ENCODE measurements at regions not wholly inside any gene's neighbourhood (a gene's known extent, or its start where the extent isn't known, plus 50 kb on each side); places are given as distances from the start of the nearest gene placed in this dataset.

- DNase-seq (ENCODE audit: low spot score in 2 of 2) (no peak), ATAC-seq (ENCODE audit: low read depth) (no peak)
- Mint-ChIP-seq H3K4me3 (no peak overlapping the region), H3K27me3 (no peaks in the 10 kb centered on the region), H3K36me3 (no peaks in the 10 kb centered on the region), H3K4me1 (no peaks in the 10 kb centered on the region), H3K27ac (no peak overlapping the region), H3K9me3 (no peaks in the 10 kb centered on the region)
Measured at GRCh38 chr9:80883826-80884579, 805.3 kb downstream of the TLE1 start.

DNA sequence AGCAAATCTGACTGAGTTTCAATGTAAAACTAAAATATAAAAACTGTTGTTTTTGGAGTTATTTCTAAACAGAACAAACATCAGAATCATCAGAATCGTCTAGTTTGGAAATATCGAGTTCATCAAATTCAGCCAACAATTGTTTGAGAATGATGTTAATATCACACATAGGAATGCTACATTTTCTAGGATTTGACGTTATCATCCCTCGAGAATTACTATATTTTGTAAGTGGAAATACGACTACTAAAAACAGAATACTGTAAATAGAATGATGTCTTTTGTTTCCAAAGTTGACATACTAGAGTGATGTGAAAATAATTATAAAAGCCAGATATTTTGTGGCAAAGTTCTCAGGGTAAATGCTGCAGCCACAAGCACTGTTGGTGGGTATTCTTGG, 805.9 kb downstream of the TLE1 start:
- H3K9me3 Mint-ChIP-seq = no peaks in the 10 kb centered on the region
- no peak overlapping the region for H3K27ac Mint-ChIP-seq
- no peaks in the 10 kb centered on the region for H3K27me3 Mint-ChIP-seq
- H3K36me3 Mint-ChIP-seq = no peaks in the 10 kb centered on the region
- H3K4me3 Mint-ChIP-seq = no peak overlapping the region
- no peak for DNase-seq (ENCODE audit: low spot score in 2 of 2)
- ATAC-seq (ENCODE audit: low read depth) = no peak
- H3K4me1 Mint-ChIP-seq = no peaks in the 10 kb centered on the region

GRCh38 chr9:80881940-80882339, 807.4 kb downstream of the TLE1 start:
- no peak overlapping the region for H3K27ac Mint-ChIP-seq
- no peaks in the 10 kb centered on the region for H3K36me3 Mint-ChIP-seq
- H3K4me1 Mint-ChIP-seq = no peaks in the 10 kb centered on the region
- ATAC-seq (ENCODE audit: low read depth) (no peak), DNase-seq (ENCODE audit: low spot score in 2 of 2) (no peak)
- H3K4me3 Mint-ChIP-seq = no peak overlapping the region
- H3K9me3 Mint-ChIP-seq = no peaks in the 10 kb centered on the region
- no peaks in the 10 kb centered on the region for H3K27me3 Mint-ChIP-seq

GRCh38 chr9:80881320-80881719, 808.0 kb downstream of the TLE1 start:
- no peak for ATAC-seq (ENCODE audit: low read depth)
- peaks cover 2% of the 10 kb centered on the region for H3K36me3 Mint-ChIP-seq

GRCh38 chr9:80878556-80878955, 810.8 kb downstream of the TLE1 start:
- H3K27ac Mint-ChIP-seq = no peak overlapping the region
- H3K4me1 Mint-ChIP-seq = no peaks in the 10 kb centered on the region
- no peak overlapping the region for H3K4me3 Mint-ChIP-seq
- no peak for DNase-seq (ENCODE audit: low spot score in 2 of 2)
- no peak for ATAC-seq (ENCODE audit: low read depth)
- H3K36me3 Mint-ChIP-seq = peaks cover 2% of the 10 kb centered on the region
- H3K9me3 Mint-ChIP-seq = peaks cover 3% of the 10 kb centered on the region
- no peaks in the 10 kb centered on the region for H3K27me3 Mint-ChIP-seq

More at GRCh38 chr9:80881320-80881719, 808.0 kb downstream of the TLE1 start:
- no peak overlapping the region for H3K4me3 Mint-ChIP-seq
- no peaks in the 10 kb centered on the region for H3K9me3 Mint-ChIP-seq
- H3K4me1 Mint-ChIP-seq = no peaks in the 10 kb centered on the region
- DNase-seq (ENCODE audit: low spot score in 2 of 2) = no peak
- H3K27ac Mint-ChIP-seq = no peak overlapping the region
- H3K27me3 Mint-ChIP-seq = no peaks in the 10 kb centered on the region

DNA sequence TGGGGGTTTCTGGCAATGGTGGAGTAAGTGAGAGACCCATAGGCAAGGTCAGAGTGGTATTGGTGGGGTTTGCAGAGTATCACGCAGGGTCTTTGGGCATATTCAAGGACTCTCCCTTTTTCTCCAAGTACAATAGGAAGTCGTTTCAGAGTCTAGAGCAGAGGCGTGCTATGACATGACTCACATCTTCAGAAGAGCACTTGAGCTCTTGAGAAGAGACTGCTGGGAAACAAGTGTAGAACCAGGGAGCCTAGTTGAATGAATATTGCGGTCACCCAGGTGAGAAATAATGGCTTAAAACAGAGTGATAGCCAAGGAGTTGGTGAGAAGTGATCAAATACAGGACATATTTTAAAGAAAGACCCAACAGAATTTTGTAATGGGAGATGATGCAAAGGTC, 813.4 kb downstream of the TLE1 start:
- Mint-ChIP-seq H3K27ac (no peak overlapping the region), H3K27me3 (no peaks in the 10 kb centered on the region), H3K9me3 (peaks cover 3% of the 10 kb centered on the region), H3K4me3 (no peak overlapping the region), H3K36me3 (peaks cover 2% of the 10 kb centered on the region), H3K4me1 (no peaks in the 10 kb centered on the region)
- no peak for DNase-seq (ENCODE audit: low spot score in 2 of 2)
- ATAC-seq (ENCODE audit: low read depth) = no peak

DNA sequence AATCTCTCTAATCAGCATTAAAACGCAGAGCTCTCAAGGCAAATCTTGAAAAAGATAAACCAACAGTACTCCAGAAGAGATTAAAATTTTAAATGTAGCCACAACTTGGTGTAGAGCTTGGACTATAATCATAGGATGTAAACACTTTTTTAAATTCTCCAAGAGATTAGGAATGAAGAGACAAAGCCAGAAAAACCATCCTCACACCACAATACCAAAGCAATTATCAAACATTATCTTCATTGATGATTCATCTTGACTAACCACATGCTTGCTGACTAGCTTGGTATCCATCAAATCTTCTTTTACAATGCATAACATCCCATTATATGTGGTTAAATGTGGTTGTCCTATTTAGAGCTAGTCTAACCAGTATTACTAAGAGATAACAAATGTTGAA, 815.1 kb downstream of the TLE1 start:
- Mint-ChIP-seq H3K36me3 (peaks cover 2% of the 10 kb centered on the region), H3K27ac (no peak overlapping the region), H3K9me3 (peaks cover 3% of the 10 kb centered on the region), H3K4me1 (no peaks in the 10 kb centered on the region), H3K4me3 (no peak overlapping the region), H3K27me3 (no peaks in the 10 kb centered on the region)
- DNase-seq (ENCODE audit: low spot score in 2 of 2) (no peak), ATAC-seq (ENCODE audit: low read depth) (no peak)

DNA sequence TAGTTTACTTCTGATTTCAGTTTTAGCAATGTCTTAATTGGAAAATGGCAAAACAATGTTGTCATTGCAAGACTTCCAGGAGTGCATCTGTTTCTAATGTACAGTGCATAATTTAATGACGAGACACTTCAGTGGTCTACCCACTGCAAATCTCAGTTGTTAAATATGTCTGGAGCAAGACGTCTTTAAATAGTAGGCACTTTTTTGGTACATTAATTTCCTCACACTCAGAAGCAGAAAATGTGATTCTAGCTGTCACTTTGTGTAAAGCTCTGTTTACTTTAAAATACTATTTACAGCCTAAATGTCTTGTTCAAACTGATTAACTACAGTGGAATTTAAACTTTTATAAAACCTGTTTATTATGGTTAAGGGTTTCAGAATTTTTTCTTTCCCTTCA, 815.5 kb downstream of the TLE1 start:
- Mint-ChIP-seq H3K4me3 (no peak overlapping the region), H3K4me1 (no peaks in the 10 kb centered on the region), H3K9me3 (peaks cover 3% of the 10 kb centered on the region), H3K36me3 (peaks cover 2% of the 10 kb centered on the region), H3K27ac (no peak overlapping the region), H3K27me3 (no peaks in the 10 kb centered on the region)
- ATAC-seq (ENCODE audit: low read depth) = no peak
- DNase-seq (ENCODE audit: low spot score in 2 of 2) = no peak

GRCh38 chr9:80871596-80871995, 817.8 kb downstream of the TLE1 start:
- no peak for DNase-seq (ENCODE audit: low spot score in 2 of 2)
- H3K27me3 Mint-ChIP-seq = no peaks in the 10 kb centered on the region
- H3K4me1 Mint-ChIP-seq = no peaks in the 10 kb centered on the region
- H3K36me3 Mint-ChIP-seq = peaks cover 9% of the 10 kb centered on the region
- peaks cover 10% of the 10 kb centered on the region for H3K9me3 Mint-ChIP-seq
- ATAC-seq (ENCODE audit: low read depth) = no peak
- no peak overlapping the region for H3K4me3 Mint-ChIP-seq
- no peak overlapping the region for H3K27ac Mint-ChIP-seq

DNA sequence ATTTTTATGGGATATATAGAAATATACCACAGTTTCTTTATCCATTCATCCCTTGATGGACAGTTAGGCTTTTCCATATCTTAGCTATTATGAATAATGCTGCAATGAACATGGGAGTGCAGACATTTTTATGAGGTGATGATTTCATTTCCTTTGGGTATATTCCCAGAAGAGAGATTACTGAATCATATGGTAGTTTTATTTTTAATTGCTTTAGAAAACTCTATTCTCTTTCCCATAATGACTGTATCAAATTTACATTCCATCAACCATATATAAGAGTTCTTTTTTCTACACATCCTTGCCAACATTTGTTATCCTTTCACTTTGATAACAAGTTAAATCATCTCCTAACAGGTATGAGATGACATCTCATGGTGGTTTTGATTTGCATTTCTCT, 821.6 kb downstream of the TLE1 start:
- H3K4me1 Mint-ChIP-seq = no peaks in the 10 kb centered on the region
- H3K9me3 Mint-ChIP-seq = peaks cover 15% of the 10 kb centered on the region
- ATAC-seq (ENCODE audit: low read depth) (no peak), DNase-seq (ENCODE audit: low spot score in 2 of 2) (no peak)
- H3K27ac Mint-ChIP-seq = no peak overlapping the region
- H3K4me3 Mint-ChIP-seq = no peak overlapping the region
- H3K36me3 Mint-ChIP-seq = peaks cover 12% of the 10 kb centered on the region
- H3K27me3 Mint-ChIP-seq = no peaks in the 10 kb centered on the region

- Mint-ChIP-seq H3K27ac (no peak overlapping the region), H3K9me3 (peaks cover 15% of the 10 kb centered on the region), H3K4me1 (no peaks in the 10 kb centered on the region), H3K27me3 (no peaks in the 10 kb centered on the region), H3K4me3 (no peak overlapping the region), H3K36me3 (peaks cover 12% of the 10 kb centered on the region)
- DNase-seq (ENCODE audit: low spot score in 2 of 2) = no peak
- ATAC-seq (ENCODE audit: low read depth) = no peak
Measured at GRCh38 chr9:80866576-80867227, 822.6 kb downstream of the TLE1 start.

DNA sequence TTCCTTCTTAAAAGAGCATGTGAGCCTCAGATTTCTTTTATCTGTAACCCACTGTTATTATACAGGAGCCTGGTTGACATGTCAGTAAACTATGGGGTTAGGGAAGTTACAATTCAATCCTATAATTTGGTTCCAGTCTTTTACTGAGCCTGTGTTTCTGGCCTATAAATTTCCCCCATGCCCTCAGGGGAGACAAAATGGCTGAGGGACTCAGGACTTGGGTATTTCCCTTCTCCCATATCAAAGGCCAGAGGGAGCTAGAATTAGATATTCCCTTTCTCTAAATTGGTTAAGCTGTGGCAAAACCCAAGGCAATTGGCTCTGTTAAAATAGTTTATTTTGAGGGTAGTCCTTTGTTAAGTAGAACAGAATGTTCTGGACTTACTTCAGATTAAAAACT, 823.2 kb downstream of the TLE1 start:
- H3K4me1 Mint-ChIP-seq = no peaks in the 10 kb centered on the region
- H3K9me3 Mint-ChIP-seq = peaks cover 15% of the 10 kb centered on the region
- ATAC-seq (ENCODE audit: low read depth) (no peak), DNase-seq (ENCODE audit: low spot score in 2 of 2) (no peak)
- no peak overlapping the region for H3K27ac Mint-ChIP-seq
- no peaks in the 10 kb centered on the region for H3K27me3 Mint-ChIP-seq
- H3K36me3 Mint-ChIP-seq = peaks cover 12% of the 10 kb centered on the region
- no peak overlapping the region for H3K4me3 Mint-ChIP-seq

DNA sequence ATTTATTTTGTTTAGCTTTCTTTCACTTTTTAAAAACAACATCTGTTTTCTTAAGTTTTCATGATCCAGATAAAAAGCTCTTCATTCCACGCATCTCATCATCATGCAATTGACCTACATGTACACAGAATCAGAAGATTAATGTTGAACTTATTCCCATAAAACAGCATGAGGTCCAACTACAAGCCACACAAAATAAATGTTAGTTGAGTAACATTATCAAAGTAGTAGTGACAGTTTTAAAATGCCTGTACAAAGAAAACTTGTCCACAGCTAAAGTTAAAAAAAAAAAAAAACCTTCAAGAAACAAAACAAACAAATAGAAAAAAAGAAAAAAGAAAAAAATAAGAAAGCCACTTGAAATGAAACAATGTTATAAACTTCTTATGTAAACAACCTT, 846.3 kb downstream of the TLE1 start:
- DNase-seq (ENCODE audit: low spot score in 2 of 2) (no peak), ATAC-seq (ENCODE audit: low read depth) (no peak)
- H3K27ac Mint-ChIP-seq = no peak overlapping the region
- H3K4me1 Mint-ChIP-seq = no peaks in the 10 kb centered on the region
- no peaks in the 10 kb centered on the region for H3K9me3 Mint-ChIP-seq
- no peaks in the 10 kb centered on the region for H3K27me3 Mint-ChIP-seq
- no peak overlapping the region for H3K4me3 Mint-ChIP-seq
- H3K36me3 Mint-ChIP-seq = no peaks in the 10 kb centered on the region

- DNase-seq (ENCODE audit: low spot score in 2 of 2) (no peak), ATAC-seq (ENCODE audit: low read depth) (no peak)
- Mint-ChIP-seq H3K27me3 (no peaks in the 10 kb centered on the region), H3K4me3 (no peak overlapping the region), H3K27ac (no peak overlapping the region), H3K9me3 (no peaks in the 10 kb centered on the region), H3K4me1 (no peaks in the 10 kb centered on the region), H3K36me3 (no peaks in the 10 kb centered on the region)
Measured at GRCh38 chr9:80842389-80842788, 847.0 kb downstream of the TLE1 start.

DNA sequence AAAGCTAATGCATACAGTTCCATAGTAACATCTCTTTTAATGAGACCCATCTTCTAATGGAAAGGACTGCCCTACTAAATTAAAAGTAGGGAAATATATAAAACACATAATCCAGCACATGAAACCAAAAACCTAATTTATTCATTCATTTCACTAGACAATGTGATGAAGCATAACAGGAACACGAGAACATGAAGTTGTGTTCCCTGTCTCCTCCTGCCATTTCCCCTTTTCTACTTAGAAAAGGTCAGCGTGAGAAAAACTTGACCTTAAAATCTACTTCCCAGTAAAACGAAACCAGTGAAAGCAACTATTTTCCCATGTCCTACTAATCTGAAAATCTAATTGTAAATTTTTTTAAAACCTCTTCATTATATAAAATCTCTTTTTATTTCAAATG, 847.5 kb downstream of the TLE1 start:
- Mint-ChIP-seq H3K27me3 (no peaks in the 10 kb centered on the region), H3K4me1 (no peaks in the 10 kb centered on the region), H3K27ac (no peak overlapping the region), H3K4me3 (no peak overlapping the region), H3K36me3 (no peaks in the 10 kb centered on the region), H3K9me3 (no peaks in the 10 kb centered on the region)
- DNase-seq (ENCODE audit: low spot score in 2 of 2) = no peak
- no peak for ATAC-seq (ENCODE audit: low read depth)

Measured in memory B cell (primary cell).